T-helper 9 cell (primary cell): ENCODE measurements at regions not wholly inside any gene's neighbourhood (a gene's known extent, or its start where the extent isn't known, plus 50 kb on each side); places are given as distances from the start of the nearest gene placed in this dataset.

ENCODE experiments used
- DNase-seq: peaks from one replicate; pipeline ENCODE4 v3.0.0-alpha.2; 2020

GRCh38 chr12:65598688-65599087 lies 225.6 kb upstream of the HMGA2 start:
- DNase-seq = no peak

- DNase-seq = no peak
These were observed 222.1 kb upstream of the HMGA2 start for GRCh38 chr12:65602253-65602609.

GRCh38 chr12:65602610-65603295 lies 221.5 kb upstream of the HMGA2 start:
- no peak for DNase-seq

GRCh38 chr12:65603438-65604351 lies 220.6 kb upstream of the HMGA2 start:
- no peak for DNase-seq

- DNase-seq = no peak
These were observed 219.3 kb upstream of the HMGA2 start for GRCh38 chr12:65605019-65605418.

- no peak for DNase-seq
These were observed 218.1 kb upstream of the HMGA2 start for GRCh38 chr12:65606008-65606766.

GRCh38 chr12:65607401-65607841 lies 216.9 kb upstream of the HMGA2 start:
- no peak for DNase-seq

- DNase-seq = no peak
These were observed 215.9 kb upstream of the HMGA2 start for GRCh38 chr12:65608319-65608916.

GRCh38 chr12:65609359-65609771 lies 214.9 kb upstream of the HMGA2 start:
- DNase-seq = no peak

GRCh38 chr12:65611396-65611795 lies 212.9 kb upstream of the HMGA2 start:
- DNase-seq = no peak

- no peak for DNase-seq
These were observed 211.8 kb upstream of the HMGA2 start for GRCh38 chr12:65612440-65612839.

GRCh38 chr12:65613692-65614091 lies 210.6 kb upstream of the HMGA2 start:
- no peak for DNase-seq

GRCh38 chr12:65614259-65614889 lies 209.9 kb upstream of the HMGA2 start:
- no peak for DNase-seq

- no peak for DNase-seq
These were observed 209.2 kb upstream of the HMGA2 start for GRCh38 chr12:65615118-65615517.

- DNase-seq = no peak
These were observed 208.3 kb upstream of the HMGA2 start for GRCh38 chr12:65616022-65616421.

GRCh38 chr12:65618588-65618987 lies 205.7 kb upstream of the HMGA2 start:
- DNase-seq = no peak

- no peak for DNase-seq
These were observed 205.3 kb upstream of the HMGA2 start for GRCh38 chr12:65619018-65619417.

- DNase-seq = no peak
These were observed 204.2 kb upstream of the HMGA2 start for GRCh38 chr12:65620046-65620445.

- DNase-seq = no peak
These were observed 202.2 kb upstream of the HMGA2 start for GRCh38 chr12:65622056-65622455.

- DNase-seq = no peak
These were observed 200.8 kb upstream of the HMGA2 start for GRCh38 chr12:65623507-65623906.

- DNase-seq = no peak
These were observed 199.7 kb upstream of the HMGA2 start for GRCh38 chr12:65624554-65625086.

GRCh38 chr12:65628061-65628460 lies 196.2 kb upstream of the HMGA2 start:
- no peak for DNase-seq
